RCC 7860 (cell line): ENCODE measurements at regions not wholly inside any gene's neighbourhood (a gene's known extent, or its start where the extent isn't known, plus 50 kb on each side); places are given as distances from the start of the nearest gene placed in this dataset.

Experiments used
- DNase-seq: peaks from one replicate; pipeline ENCODE4 v3.0.0-alpha.2; 2015; ENCODE audit warnings: low spot score
- FAIRE-seq: peaks from 2 replicates; lab custom pipeline; 2012; peaks lifted over from hg19 to GRCh38; lab: Jason Lieb, UNC

DNA sequence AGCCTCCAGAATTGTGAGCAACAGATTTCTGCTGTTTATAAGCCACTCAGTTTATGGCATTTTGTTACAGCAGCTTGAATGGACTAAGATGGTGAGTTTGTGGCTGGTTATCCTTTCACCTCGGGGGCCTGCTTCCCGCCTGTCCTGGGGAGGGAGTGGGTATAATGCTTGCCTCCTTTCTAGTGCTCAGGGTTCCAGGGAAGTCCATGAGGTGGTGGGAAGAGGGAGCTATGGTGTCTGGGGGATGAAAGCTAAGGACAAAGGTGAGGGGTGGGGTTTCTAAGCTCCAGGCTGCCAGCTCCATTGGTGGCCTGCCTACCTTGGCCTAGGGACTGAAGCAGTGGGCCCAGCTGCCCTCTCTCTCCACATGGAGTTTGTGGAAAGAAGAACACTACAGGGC, 50.2 kb upstream of the SDK2 start:
- DNase-seq (no peak), FAIRE-seq (no peak)

DNA sequence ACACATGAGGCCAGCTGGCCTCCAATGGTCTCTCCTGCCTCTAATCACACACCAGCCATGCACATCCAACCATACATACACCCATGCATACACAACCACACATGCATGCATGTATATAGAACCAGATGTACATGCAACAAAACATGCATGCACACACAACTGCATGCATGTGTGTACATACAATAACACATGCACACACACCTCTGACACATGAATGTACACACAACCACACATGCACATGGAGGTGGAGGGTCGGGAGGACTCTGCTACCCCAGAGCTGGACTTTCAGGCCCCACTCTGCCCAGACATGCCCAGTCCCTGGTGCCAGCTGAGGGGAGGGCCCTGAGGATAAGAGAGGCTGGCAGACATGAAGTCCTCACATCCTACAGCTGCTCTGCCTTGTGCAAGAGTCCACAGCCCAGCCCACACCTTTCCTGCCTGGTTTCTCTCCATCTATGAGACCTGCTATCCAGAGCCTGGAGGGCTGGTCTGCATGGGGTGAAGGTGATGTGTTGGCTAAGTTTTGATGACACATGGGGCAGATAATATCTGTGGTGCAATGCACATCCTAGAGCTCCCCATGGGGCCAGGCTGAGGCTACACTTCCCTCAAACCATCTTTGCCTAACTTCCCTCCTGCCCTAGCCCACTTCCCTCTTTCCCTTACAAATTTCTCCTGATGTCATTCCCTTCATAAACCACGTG, 50.9 kb upstream of the SDK2 start:
- DNase-seq (no peak), FAIRE-seq (no peak)

DNA sequence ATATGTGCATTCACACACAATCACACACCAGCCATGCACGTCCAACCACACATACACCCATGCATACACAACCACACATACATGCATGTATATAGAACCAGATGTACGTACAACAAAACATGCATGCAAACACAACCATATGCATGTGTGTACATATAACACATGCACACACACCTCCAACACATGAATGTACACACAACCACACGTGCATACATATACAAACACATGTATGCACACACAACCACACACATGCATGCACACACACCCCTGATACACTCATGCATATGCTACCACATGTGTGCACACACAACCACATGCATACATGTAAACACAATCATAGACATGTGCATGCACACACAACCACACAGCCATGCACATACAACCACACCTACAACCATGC, 52.0 kb upstream of the SDK2 start:
- DNase-seq: no peak
- FAIRE-seq: no peak

- DNase-seq (no peak), FAIRE-seq (no peak)
Measured at GRCh38 chr17:73697872-73698271, 53.6 kb upstream of the SDK2 start.

DNA sequence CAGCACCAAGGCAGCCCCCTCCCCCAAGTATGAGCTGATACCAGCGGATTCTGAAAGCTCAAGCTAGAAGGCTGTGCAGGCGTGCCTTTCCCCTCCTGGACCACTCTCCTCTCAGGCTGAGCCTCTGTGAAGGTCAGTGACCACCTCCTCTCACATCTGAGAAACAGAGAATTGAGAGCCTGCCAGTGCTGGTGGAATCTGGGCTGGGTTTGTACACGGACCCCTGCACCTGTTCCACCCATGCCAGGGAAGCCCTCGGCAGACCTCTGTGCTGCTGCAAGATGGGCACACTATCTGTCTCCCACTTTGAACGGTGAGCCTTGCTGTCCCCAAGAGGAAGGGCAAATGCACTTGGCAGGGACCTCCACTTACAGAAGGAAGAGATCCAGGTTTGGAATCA, 54.7 kb upstream of the SDK2 start:
- FAIRE-seq (no peak), DNase-seq (no peak)

- no peak for FAIRE-seq
- no peak for DNase-seq
Measured at GRCh38 chr17:73701701-73702100, 57.5 kb upstream of the SDK2 start.

DNA sequence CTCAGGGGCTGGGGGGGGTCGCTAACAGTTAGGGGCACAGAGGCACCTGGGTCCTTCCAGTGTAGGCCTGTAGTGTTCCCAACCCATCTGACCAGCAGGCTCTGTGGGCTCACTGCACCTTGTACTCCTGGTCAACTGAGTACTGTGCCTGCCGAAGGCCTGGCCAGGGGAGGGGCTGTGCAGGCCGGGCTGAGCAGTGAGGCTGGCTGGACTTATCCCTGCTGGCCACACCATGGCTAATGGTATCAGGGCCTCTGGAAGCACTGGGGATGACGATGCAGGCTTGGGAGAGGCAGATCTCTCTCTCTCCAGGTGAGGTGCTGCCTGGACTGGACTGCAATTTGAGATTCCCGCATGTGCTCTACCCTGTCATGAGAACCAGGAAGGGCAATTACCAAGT, 58.9 kb upstream of the SDK2 start:
- no peak for DNase-seq
- no peak for FAIRE-seq

GRCh38 chr17:73703917-73704316, 59.7 kb upstream of the SDK2 start:
- FAIRE-seq (no peak), DNase-seq (no peak)

- DNase-seq: peak; percentile 7
- no peak for FAIRE-seq
Measured at GRCh38 chr17:73705594-73705993, 61.3 kb upstream of the SDK2 start.

GRCh38 chr17:73706428-73706827, 62.2 kb upstream of the SDK2 start:
- DNase-seq (no peak), FAIRE-seq (no peak)

GRCh38 chr17:73706858-73707257, 62.6 kb upstream of the SDK2 start:
- FAIRE-seq (no peak), DNase-seq (no peak)

DNA sequence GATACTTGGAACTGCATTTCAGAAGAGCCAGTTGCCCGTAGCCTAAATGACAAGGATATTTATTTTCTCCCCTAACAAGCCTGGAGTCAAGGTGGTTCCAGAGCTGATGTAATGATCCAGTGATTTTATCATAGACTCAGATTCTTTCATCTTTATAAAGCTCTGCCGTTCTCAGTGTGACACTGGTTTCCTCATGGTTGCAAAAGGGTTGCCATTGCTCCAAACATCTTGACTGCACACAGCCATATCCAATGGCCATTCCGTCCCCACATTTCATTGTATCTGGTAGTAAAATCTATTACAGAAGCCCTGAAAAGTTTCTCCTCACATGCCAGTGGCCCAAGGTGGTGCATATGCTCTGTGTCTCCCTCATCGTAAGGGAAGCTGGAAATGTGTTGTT, 63.1 kb upstream of the SDK2 start:
- DNase-seq (no peak), FAIRE-seq (no peak)

- peak; percentile 16 for DNase-seq
- FAIRE-seq: no peak
Measured at GRCh38 chr17:73710095-73710592, 65.9 kb upstream of the SDK2 start.

- FAIRE-seq: no peak
- DNase-seq: no peak
Measured at GRCh38 chr17:73711184-73711583, 66.9 kb upstream of the SDK2 start.

DNA sequence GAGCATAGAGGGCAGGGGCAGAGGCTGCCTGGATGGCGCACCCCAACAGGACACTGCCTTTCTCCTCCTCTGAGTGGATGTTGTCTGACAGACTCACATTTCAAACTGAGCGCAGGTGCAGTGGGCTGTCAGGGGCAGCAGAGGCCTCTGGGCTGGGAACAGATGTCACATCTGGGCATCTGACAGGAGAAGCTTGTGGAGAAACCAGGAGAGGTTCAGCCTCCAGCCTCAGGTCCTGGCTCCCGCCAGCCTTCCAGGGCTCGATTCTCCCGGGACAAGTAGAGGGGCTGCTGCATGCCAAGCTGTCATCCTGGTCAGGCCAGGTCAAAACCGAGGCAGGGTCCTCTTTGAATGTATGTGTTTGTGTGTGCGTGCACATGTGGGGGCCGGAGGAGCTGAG, 67.7 kb upstream of the SDK2 start:
- no peak for FAIRE-seq
- DNase-seq: no peak

GRCh38 chr17:73713136-73713535, 68.9 kb upstream of the SDK2 start:
- DNase-seq (no peak), FAIRE-seq (no peak)

DNA sequence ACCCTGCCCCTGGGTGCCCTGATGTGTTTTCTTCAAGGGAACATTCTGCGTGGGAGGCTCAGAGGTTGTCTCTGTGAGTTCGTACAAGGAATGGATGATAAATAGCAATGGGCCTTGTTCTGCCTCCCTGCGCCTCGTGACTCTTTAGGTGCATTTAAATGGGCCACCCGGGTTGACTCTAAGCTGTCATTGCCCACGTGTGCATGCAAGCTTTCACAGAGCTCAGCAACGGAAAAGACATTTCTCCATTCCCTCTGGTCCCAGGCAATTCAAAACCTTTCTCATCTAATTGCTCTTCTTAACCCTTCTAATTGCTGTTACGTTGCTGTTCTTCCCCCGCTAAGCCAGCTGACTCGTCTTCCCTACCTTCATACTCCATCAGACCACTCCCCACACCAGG, 71.5 kb upstream of the SDK2 start:
- no peak for DNase-seq
- no peak for FAIRE-seq

- FAIRE-seq (no peak), DNase-seq (no peak)
Measured at GRCh38 chr17:73717690-73718089, 73.4 kb upstream of the SDK2 start.

- no peak for FAIRE-seq
- DNase-seq: no peak
Measured at GRCh38 chr17:73718362-73718761, 74.1 kb upstream of the SDK2 start.

DNA sequence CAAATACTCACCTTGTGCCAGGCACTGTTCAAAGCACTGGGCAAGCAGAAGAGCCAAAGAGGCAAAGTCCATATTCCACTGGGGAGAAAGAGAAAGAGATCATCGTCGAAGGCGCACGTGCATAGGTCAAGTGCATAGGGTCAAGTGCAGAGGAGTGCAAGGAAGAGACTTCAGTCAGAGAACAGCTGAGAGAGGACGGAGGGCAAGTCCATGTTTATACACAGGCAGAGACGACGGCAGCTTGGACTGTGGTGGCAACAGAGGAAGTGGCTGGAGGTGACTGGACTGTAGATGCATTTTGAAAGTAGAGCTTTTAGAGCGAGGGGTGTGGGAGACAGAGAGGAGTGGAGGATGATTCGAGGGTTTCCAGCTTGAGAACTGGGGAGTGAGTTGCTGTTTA, 74.7 kb upstream of the SDK2 start:
- FAIRE-seq (no peak), DNase-seq (no peak)

DNA sequence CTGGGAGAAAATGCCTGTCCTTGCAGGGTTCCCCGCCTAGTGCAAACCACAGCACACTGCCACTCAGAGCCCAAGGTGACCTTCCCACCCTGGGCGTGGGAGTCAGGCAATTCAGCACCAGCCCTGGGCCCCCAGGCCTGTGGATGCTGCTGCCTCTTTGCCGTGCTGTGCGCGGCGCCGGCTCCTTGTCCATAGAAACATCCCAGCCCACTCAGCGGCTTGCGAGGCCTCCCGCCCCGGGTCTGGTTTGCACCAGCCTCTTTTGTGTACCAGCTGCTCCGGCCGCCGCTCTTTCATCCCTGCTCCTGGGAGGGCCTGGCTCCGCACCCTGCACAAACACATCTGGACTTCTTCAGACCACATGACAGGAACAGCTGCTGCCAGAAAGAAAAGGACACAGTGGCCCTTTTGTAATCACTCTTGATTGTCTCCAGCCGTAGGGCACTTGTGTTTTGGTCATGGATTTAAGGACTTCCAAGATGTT, 75.4 kb upstream of the SDK2 start:
- DNase-seq (no peak), FAIRE-seq (no peak)

- DNase-seq (no peak), FAIRE-seq (no peak)
Measured at GRCh38 chr17:73720187-73720834, 76.1 kb upstream of the SDK2 start.

DNA sequence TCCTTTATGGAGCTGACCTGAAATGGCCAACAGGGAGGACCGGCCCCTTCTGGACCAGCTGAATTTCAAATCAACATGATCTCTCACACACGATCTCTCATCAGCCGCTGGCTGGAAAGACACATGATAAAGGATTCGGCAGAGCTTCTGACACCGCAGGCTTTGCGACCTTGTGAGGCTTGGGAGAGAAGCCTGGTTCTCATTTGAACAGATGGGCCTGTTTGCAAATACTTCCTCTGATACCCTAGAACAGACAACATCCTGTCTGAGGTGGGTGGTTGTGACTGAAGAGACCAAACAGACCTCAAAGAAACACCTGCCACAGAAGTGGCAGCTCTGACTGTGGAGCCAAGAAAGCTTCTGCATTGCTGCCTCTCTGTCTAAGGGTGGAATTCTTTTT, 77.9 kb upstream of the SDK2 start:
- DNase-seq (no peak), FAIRE-seq (no peak)
